Upper lobe of right lung (tissue), 1 donor: ENCODE measurements at regions not wholly inside any gene's neighbourhood (a gene's known extent, or its start where the extent isn't known, plus 50 kb on each side); places are given as distances from the start of the nearest gene placed in this dataset.
"Not testable (repeated sequence)": the region's sequence is repeated elsewhere in the genome, so short reads cannot be mapped to it uniquely, and the experiment has no call there.

Source experiments
- ATAC-seq: fragments of 200-7000 bp; cut with Tn5 transposase; one replicate; pipeline ENCODE4 v1.9.1; 2020; ENCODE audit warnings: mild to moderate bottlenecking, moderate library complexity
- DNase-seq: peaks from one replicate; pipeline ENCODE4 v3.0.0-alpha.2; 2020
- H3K27ac ChIP-seq: fragments of 200-600 bp; one replicate; pipeline ENCODE4 v1.8.0; 2022
- H3K27me3 ChIP-seq: fragments of 200-600 bp; one replicate; pipeline ENCODE4 v1.8.0; 2022; ENCODE audit warnings: mild to moderate bottlenecking
- H3K36me3 ChIP-seq: fragments of 200-600 bp; one replicate; pipeline ENCODE4 v1.8.0; 2022
- H3K4me1 ChIP-seq: fragments of 200-600 bp; one replicate; pipeline ENCODE4 v1.8.0; 2022
- H3K4me3 ChIP-seq: fragments of 200-600 bp; one replicate; pipeline ENCODE4 v1.8.0; 2022; ENCODE audit warnings: mild to moderate bottlenecking
- H3K9me3 ChIP-seq: fragments of 200-600 bp; one replicate; pipeline ENCODE4 v1.8.0; 2022
- intact Hi-C: fragments of 100-400 bp; cut with DNase I; formaldehyde crosslinking; loops from one replicate; pipeline ENCODE4 v1.11.0; 2022
- TF ChIP-seq, protein P1 (sequence below): fragments of 200-600 bp; IDR thresholded peaks from one replicate; pipeline ENCODE4 v1.8.0; 2022; ENCODE audit warnings: antibody characterized with exemption
- donor health status: DM: no; HTN: yes; CAD: no; lungs with severe emphysema.

DNA sequence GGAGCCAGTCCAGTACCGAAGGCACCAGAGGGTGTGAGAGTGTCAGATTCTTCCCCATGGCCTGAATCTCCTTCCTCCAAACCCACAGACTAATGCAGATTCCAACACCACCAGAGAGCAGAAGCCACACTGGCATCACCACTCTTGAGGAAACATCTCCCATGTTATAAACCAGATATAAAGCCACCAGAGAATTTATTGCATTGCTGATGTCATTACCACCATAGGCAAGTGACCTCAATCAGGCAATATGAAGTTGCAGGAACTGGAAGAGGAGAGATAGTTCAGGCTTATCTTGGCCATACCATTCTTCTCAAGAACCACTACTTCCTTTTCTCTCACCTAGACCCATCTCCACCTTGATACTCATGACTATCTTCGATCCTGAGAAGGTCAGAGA is 653.4 kb downstream of the TMEM121 start:
- H3K36me3 ChIP-seq, result no peaks in the 10 kb centered on the region
- DNase-seq (no peak), ATAC-seq (no peak)
- TF ChIP-seq, protein P1, sequence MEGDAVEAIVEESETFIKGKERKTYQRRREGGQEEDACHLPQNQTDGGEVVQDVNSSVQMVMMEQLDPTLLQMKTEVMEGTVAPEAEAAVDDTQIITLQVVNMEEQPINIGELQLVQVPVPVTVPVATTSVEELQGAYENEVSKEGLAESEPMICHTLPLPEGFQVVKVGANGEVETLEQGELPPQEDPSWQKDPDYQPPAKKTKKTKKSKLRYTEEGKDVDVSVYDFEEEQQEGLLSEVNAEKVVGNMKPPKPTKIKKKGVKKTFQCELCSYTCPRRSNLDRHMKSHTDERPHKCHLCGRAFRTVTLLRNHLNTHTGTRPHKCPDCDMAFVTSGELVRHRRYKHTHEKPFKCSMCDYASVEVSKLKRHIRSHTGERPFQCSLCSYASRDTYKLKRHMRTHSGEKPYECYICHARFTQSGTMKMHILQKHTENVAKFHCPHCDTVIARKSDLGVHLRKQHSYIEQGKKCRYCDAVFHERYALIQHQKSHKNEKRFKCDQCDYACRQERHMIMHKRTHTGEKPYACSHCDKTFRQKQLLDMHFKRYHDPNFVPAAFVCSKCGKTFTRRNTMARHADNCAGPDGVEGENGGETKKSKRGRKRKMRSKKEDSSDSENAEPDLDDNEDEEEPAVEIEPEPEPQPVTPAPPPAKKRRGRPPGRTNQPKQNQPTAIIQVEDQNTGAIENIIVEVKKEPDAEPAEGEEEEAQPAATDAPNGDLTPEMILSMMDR, result no peak
- H3K9me3 ChIP-seq, result no peaks in the 10 kb centered on the region
- no peaks in the 10 kb centered on the region for H3K4me1 ChIP-seq
- intact Hi-C loops, result no loop called here
- H3K27me3 ChIP-seq, result no peaks in the 10 kb centered on the region
- H3K27ac ChIP-seq, result no peak overlapping the region
- no peak overlapping the region for H3K4me3 ChIP-seq

DNA sequence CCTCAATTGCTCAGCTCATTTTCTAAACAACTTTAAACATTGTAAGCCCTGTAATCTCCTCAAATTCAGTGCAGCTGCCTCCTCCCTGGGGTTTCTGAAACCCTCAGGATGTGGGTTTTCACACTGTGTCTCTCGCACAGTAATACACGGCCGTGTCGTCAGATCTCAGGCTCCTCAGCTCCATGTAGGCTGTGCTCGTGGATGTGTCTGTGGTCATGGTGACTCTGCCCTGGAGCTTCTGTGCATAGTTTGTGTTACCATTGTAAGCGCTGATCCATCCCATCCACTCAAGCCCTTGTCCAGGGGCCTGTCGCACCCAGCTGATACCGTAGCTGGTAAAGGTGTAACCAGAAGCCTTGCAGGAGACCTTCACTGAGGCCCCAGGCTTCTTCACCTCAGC is 658.4 kb downstream of the TMEM121 start:
- ATAC-seq, result peak; percentile 27
- H3K9me3 ChIP-seq, H3K27ac ChIP-seq, H3K4me3 ChIP-seq, H3K36me3 ChIP-seq, intact Hi-C loops, H3K4me1 ChIP-seq, DNase-seq: not testable (repeated sequence)
- peaks cover 12% of the 10 kb centered on the region for H3K27me3 ChIP-seq

DNA sequence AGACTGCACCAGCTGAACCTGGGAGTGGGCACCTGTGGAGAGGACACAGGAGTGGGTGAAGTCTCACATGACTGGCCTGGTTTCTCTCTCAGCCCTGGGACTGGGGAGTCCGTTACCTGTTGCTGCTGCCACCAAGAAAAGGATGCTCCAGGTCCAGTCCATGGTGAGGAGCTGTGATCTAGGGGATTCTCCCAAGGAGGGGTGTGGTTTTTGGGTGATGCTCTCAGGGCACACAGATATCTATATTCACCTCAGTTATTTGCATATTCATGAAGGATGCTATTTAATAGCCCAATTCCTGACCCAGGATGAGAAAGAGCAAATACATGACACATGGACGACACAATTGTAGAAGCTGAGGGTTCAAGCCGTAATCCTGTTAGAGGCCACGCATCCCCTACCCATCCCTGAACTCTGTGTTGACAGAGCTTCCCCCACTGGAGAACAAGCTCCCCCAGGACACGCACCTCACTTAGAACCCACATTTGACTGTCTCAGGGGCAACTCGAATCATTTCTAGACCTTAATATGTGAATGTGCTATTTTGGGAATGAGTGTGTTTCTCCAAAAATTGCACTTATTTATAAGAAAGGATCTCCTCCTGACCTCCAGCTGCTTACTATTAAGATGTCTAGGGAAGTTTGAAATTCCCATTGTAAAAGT is 658.9 kb downstream of the TMEM121 start:
- H3K4me1 ChIP-seq, DNase-seq, H3K9me3 ChIP-seq, ATAC-seq, H3K36me3 ChIP-seq, H3K27ac ChIP-seq, intact Hi-C loops, H3K4me3 ChIP-seq: not testable (repeated sequence)
- peaks cover 12% of the 10 kb centered on the region for H3K27me3 ChIP-seq

DNA sequence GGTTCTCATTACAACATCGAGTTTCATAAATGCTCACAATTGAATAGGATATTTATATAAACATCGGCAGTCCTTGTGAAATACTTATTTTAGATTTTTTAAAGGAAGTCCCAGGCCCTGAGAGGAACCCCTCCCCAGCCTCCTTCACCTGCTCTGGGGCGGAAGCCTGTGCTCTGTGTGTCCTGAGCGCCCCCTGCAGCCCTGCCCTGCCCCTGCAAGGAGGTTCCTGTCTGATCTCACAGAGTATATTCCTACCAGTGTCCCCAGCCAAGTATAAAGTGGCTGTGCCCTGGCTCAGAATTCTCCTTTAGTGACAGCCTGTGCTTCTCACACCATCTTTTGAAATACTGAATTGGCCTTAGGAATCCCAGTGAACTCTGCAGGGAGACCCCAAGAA is 659.5 kb downstream of the TMEM121 start:
- ATAC-seq (peak; percentile 72), DNase-seq (no peak)
- no peak overlapping the region for H3K4me3 ChIP-seq
- H3K9me3 ChIP-seq, result no peaks in the 10 kb centered on the region
- intact Hi-C loops, result no loop called here
- TF ChIP-seq, protein P1, result peak; percentile 34
- peaks cover 12% of the 10 kb centered on the region for H3K27me3 ChIP-seq
- H3K27ac ChIP-seq, result no peak overlapping the region
- no peaks in the 10 kb centered on the region for H3K4me1 ChIP-seq
- H3K36me3 ChIP-seq, result no peaks in the 10 kb centered on the region

DNA sequence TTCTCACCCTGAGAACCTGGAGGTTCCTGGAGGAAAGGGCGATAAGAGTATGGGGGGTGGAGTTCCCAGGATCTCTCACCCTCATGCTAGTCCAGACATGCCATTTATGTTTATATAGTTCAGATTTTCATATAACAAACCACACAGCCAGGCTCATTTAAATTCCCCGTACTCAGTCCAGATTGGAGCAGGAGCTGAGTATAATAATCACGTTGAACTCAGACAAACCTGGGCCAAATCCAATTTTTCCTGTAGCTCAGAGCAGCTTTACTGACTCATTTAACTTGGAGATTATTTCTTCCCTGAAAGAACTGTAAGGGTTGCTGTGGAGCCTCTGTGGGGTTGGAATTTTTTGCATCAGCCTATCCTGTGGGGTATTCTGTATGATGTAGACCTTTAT is 660.8 kb downstream of the TMEM121 start:
- Histone ChIP-seq H3K27me3 (peaks cover 12% of the 10 kb centered on the region), H3K36me3 (no peaks in the 10 kb centered on the region), H3K4me3 (no peak overlapping the region), H3K27ac (no peak overlapping the region), H3K4me1 (no peaks in the 10 kb centered on the region), H3K9me3 (no peaks in the 10 kb centered on the region)
- TF ChIP-seq, protein P1, result no peak
- intact Hi-C loops, result no loop called here
- no peak for ATAC-seq
- DNase-seq, result no peak

DNA sequence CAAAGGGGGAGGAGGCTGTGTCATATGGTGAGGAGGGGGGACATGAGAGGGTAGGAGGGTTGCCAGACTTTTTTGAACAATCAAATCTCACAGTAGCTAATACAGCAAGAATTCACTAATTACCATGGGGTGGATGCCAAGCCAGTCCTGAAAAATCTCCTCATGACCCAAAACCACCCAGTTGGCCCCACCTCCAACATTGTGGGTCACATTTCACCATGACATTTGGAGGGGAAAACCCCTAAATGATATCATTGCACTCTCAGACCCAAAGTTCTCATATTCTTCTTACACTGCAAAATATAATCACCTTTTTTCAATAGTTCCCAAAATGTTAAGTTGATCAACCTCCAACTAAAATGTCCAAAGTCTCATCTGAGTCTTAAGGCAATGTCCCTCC is 666.3 kb downstream of the TMEM121 start:
- not testable (repeated sequence) for H3K4me1 ChIP-seq, H3K36me3 ChIP-seq, ATAC-seq

DNA sequence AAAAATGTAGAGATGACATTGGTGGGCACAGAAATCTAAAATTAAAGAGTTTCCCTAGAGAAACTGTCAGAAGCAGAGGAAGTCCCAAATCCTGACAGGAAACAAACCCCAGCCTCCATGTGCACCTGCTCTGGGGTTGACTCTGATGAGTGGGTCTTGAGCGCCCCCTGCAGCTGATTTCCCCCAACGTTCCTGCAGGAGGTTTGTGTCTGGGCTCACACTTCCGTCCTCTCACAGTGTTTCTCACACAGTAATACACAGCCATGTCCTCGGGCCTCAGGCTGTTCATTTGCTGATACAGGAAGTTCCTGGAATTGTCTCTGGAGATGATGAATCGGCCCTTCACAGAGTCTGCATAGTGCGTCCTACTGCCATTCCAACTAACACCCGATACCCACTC is 670.1 kb downstream of the TMEM121 start:
- ATAC-seq, DNase-seq, H3K27ac ChIP-seq, H3K9me3 ChIP-seq, H3K36me3 ChIP-seq, H3K4me1 ChIP-seq, H3K4me3 ChIP-seq, H3K27me3 ChIP-seq, intact Hi-C loops: not testable (repeated sequence)
- TF ChIP-seq, protein P1, result peak; percentile 22

More for the DNA sequence above, 666.3 kb downstream of the TMEM121 start:
- H3K27me3 ChIP-seq, H3K9me3 ChIP-seq, H3K4me3 ChIP-seq, H3K27ac ChIP-seq, intact Hi-C loops, DNase-seq: not testable (repeated sequence)

DNA sequence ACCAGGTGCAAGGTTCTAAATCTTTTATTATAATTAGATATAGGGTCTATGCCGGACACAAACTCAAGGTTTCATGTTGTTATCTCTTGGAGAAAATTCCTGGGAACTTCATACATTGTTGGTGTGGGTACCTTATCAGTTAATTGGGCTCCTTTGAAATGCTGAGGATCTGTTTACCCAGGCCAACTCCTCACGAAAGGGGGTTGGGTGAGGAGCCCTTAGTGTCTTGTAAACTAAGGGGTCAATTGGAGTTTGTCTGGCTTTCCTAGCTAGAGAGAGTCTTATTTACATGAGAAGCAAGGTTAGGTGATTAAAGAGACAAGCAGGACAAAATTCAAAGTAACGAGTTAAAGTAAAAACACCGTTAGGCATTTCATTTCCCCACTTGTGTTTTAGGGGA is 670.9 kb downstream of the TMEM121 start:
- H3K9me3 ChIP-seq, H3K27me3 ChIP-seq, H3K27ac ChIP-seq, DNase-seq, H3K4me3 ChIP-seq, intact Hi-C loops, H3K4me1 ChIP-seq, ATAC-seq, H3K36me3 ChIP-seq: not testable (repeated sequence)
